Stimulated activated CD4-positive, alpha-beta T cell treated with anti-CD3 and anti-CD28 coated beads, TNF-alpha, amount 100 ng/mL, for 4 hours (primary cell): ENCODE measurements at regions not wholly inside any gene's neighbourhood (a gene's known extent, or its start where the extent isn't known, plus 50 kb on each side); places are given as distances from the start of the nearest gene placed in this dataset.

ENCODE experiments used
- DNase-seq, 3 experiments: peaks; one replicate each; pipeline ENCODE4 v3.0.0-alpha.2; 2020; ENCODE audit warnings: low read depth in 3 of 3

GRCh38 chr16:79865918-79866317 lies 265.4 kb upstream of the MAF start:
- DNase-seq: no peak

- no peak for DNase-seq
Measured at GRCh38 chr16:79864781-79865391, 264.3 kb upstream of the MAF start.

- no peak for DNase-seq
Measured at GRCh38 chr16:79864032-79864780, 263.7 kb upstream of the MAF start.

DNA sequence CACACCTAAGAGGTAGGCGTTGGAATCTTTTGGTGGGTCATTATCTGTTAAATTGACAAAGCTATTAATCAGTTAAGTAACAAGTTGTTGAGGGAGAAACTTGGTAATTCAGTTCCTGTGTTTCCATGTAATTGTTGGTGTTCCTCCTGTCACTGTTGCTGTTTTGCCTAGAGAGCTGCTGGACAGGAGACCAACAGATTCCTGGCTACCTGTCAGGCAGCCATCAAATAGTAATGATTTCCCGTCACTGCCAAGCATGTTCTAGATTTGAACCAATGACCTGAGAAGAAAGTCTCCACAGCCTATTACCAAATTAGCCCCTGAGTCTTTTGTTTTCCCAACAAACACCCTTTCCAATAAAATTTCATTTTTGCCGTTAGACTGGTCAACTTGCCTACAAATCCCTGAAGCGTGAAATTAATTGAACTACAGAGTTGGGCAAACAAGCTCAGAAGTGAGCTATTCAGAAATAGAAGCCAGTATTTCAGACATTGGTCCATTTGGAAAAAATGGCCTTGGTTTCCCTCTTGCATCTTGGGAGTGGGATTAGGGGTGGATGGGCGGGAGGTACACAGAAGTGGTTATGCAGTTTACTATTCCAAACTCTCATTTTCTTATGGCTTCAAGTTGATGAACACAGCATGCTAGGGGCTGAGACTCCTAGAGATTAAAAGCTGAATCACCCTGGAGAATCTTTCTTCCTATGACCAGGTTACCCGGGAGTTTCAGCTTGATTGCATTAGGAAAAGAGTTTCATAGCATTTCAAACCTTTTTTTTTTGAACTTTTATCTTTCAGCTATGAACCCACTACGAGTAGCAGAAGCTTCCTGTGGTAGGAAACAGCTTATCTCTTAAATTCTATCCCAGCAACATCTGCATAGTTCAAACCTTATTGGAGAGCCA lies 262.8 kb upstream of the MAF start:
- no peak for DNase-seq

DNA sequence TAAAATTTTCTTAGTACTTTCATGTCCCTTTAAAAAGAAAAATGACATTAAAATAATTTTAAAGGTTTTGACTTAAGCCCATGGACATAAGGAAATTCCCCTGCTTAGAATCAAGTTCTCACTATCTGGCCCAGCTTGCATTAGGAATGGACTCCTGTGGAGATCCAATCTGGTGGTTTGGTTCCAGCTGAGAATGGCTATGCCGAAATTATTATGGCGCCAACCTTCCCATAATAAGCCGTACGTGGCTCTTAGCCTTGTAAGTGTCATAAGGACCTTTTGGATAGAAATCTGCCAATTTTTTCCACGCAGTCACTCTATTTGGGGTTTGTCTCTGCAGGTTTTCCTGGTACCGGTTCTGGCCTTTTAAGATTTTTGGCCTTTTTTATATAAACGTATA lies 262.1 kb upstream of the MAF start:
- no peak for DNase-seq

- DNase-seq: no peak
Measured at GRCh38 chr16:79856581-79856980, 256.0 kb upstream of the MAF start.

GRCh38 chr16:79850348-79850747 lies 249.8 kb upstream of the MAF start:
- DNase-seq: no peak

DNA sequence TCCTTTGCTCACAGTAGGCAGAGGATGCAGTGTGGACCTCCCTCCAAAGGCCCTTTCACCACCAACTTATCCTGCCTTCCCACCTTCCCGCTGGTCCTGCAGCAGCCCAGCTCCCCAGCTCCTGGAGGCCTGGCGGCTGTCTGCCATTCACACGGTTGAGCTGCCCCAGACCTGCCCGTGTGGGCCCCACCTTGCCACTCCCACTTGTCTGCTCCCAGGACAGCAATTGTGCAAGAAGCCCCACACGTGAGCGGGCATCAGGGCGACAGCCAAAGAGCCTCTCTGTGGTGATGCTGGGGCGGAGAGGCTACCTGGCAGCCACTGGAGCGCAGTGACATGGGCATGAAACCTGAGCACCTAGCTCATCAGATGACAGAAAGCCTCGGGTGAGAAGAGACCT lies 248.6 kb upstream of the MAF start:
- no peak for DNase-seq

- no peak for DNase-seq
Measured at GRCh38 chr16:79848719-79849118, 248.2 kb upstream of the MAF start.

DNA sequence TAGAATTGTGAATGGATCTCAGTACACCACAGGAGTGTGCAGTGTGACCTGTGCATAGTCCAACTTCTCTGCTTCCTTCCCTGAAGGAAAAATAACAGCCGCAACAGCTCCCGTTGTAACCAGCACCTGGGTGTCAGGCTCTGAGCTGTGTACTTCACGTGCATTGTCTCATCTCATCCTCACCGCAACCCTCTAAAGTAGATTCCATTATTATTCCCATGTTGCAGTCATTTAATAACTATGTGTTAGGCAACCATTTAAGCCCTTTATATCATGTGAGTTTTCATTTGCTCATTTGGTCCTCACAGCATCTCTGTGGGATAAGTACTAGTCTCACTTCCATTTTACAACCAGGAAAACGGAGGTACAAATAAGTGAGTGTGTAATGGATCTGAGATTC lies 247.0 kb upstream of the MAF start:
- no peak for DNase-seq

GRCh38 chr16:79847101-79847500 lies 246.6 kb upstream of the MAF start:
- no peak for DNase-seq

DNA sequence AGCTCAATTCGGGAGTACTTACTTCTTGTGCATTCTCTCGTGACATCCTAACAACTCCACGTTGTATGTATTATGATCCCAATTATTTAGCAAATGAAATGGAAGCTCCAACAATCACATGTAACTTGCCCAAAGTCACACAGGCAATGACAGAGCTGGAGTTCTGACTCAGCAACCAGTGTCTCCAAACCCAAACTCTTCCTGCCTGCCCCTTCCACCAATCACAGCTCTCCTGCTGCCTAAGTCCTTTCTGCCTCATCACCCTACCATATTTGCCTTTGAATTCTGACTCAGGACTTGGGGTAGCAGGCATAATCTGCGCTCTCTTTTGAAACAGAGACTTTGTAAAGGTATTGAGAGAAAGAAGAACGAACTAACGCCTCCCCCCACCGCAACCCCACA lies 245.2 kb upstream of the MAF start:
- DNase-seq: no peak

DNA sequence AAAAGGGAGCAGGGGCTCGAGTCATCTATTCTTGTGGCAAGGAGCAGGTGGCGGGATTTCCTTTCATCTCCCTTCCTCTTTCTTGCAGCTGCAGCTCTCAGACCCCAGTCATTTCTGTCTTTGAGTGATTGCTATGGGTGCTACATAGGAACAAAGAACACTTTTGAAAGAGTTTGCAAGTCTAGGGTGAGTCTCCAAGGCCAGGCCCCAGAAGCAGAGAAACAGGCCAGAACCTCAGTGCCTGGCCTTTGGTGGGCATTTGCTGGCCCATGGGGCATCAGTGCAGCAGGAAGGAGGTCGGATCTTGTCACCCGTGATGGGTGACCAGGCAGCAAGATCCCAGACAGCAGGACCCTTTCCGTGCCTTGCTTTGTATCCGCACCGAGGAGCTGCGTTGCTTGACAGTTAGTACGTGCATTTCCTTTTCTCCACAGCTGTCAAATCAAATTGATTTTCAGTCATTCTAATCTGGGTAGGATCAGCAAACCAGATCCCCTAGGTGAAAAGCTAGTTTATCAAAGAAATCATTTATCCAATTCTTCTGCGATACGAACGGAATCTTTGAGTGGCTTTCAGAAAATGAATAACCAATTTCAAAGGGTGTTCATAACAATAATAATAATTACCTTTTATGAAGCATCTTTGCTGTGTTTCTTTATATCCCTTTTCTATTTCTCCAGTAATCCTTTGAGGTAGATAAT lies 244.6 kb upstream of the MAF start:
- no peak for DNase-seq

- DNase-seq: no peak
Measured at GRCh38 chr16:79844603-79845002, 244.1 kb upstream of the MAF start.

- DNase-seq: no peak
Measured at GRCh38 chr16:79843631-79844043, 243.1 kb upstream of the MAF start.

DNA sequence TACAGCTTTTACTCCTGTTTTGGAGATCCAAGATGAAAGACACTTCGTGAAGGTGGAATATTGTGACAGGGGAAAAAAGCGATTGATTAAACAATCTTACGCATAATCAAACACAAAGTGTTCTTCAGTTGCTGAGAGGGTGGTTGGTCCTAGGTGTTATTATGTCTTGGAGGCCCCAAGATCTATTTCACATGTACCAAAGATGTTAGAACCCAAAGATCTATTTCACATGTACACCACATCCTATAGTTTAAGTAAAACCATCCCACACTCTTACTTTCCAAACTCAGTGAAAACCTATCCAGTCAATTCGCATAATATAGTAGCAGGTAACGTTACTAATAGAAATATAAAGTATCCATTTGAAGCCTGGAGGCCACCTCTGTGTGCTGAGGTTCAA lies 242.6 kb upstream of the MAF start:
- no peak for DNase-seq

DNA sequence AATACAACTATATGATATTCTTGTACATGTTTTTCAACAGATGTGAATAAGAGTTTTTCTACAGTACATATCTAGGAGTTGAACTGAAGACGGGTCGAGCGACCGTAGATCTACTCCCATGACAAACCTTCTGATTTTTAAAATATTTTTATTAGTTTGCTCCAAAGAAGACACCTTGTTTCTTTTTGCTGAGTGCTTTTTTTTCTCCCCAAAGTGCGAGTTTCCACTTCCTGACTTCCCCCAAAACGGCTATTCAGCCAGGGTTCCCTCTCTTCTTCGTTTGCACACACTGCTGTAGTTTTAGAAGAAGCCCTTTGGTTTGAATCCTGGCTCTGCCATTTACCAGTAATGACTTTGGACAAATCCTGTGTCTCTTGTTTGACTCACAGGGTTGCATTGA lies 241.7 kb upstream of the MAF start:
- DNase-seq: no peak

DNA sequence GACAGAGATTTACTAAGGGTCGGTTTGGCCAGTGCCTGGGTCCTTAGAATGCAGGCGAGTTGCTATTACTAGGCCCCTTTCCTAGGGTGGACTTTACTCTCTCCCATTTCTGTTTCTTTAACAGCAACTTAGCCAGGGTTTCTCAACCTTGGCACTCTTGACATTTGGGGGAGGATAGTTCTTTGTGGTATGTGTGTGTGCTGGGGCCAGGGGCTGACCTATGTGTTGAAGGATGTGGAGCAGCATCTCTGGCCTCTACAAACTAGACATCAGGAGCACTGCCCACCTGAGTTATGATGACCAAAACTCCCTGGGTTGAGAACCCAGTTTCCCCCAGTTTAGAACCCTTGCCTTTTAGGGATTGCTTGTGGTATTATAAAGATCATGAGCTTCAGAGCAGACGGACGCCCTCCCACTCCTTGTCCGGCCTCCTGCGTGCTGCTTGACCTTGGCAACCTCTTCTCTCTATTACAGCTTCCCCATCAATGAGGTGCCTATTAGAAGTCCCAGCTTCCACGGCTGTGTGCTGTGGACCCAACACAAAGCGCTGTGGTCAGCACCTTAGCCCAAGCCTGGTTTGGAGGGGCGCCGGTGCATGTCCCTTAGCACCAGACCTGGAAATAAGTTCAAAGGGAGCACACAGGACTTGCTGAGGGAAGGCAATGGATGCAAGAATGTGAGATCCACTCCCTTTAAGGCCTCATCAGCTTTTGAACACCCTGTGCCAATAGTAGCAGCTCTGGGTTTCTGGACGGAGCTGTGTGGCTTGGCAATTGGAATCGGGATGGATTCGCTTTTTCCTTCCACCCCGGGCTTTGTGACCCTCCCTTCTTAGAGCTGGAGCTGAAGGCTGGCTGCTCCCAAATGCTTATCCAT lies 239.2 kb upstream of the MAF start:
- no peak for DNase-seq

- no peak for DNase-seq
Measured at GRCh38 chr16:79838496-79839259, 238.1 kb upstream of the MAF start.

DNA sequence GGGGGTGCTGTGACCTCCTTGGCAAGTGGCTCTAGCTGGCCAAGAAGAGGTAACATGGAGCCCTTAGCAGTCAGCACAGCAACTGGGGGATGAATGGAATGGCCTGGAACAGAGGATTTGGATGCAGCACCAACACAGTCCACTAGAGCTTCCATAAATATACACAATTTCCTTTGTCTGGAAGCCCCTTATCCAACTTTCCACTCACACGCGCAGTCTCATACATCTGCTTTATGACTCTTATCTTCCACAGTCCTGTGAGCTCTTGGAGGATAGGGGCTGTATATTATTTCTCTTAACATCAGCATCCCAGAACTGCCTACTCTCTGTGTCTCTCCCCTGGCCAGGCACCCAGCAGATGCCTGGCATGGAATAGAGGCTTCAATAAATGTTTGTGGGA lies 235.6 kb upstream of the MAF start:
- no peak for DNase-seq
